ENCODE measurements at regions not wholly inside any gene's neighbourhood (a gene's known extent, or its start where the extent isn't known, plus 50 kb on each side); places are given as distances from the start of the nearest gene placed in this dataset.
A peak's percentile ranks its signal among the peaks of the same experiment; 100 is the strongest.

GRCh38 chr18:45249246-45249661, 366.0 kb upstream of the SLC14A2 start:
- TF ChIP-seq, protein P1, sequence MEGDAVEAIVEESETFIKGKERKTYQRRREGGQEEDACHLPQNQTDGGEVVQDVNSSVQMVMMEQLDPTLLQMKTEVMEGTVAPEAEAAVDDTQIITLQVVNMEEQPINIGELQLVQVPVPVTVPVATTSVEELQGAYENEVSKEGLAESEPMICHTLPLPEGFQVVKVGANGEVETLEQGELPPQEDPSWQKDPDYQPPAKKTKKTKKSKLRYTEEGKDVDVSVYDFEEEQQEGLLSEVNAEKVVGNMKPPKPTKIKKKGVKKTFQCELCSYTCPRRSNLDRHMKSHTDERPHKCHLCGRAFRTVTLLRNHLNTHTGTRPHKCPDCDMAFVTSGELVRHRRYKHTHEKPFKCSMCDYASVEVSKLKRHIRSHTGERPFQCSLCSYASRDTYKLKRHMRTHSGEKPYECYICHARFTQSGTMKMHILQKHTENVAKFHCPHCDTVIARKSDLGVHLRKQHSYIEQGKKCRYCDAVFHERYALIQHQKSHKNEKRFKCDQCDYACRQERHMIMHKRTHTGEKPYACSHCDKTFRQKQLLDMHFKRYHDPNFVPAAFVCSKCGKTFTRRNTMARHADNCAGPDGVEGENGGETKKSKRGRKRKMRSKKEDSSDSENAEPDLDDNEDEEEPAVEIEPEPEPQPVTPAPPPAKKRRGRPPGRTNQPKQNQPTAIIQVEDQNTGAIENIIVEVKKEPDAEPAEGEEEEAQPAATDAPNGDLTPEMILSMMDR (IDR thresholded peaks at IDR 0.05): no peak
- TF ChIP-seq REST (IDR thresholded peaks at IDR 0.05; ENCODE audit: low read depth, low read length) (no peak), USF1 (IDR thresholded peaks at IDR 0.05; ENCODE audit: borderline replicate concordance, low read depth) (no peak), YY1 (IDR thresholded peaks at IDR 0.05; ENCODE audit: low read depth) (no peak), RCOR1 (IDR thresholded peaks at IDR 0.05; ENCODE audit: low read length) (no peak), CHD2 (IDR thresholded peaks at IDR 0.05; ENCODE audit: low read length, partially characterized antibody) (no peak), GABPA (IDR thresholded peaks at IDR 0.05; ENCODE audit: low read depth) (no peak), POLR2AphosphoS5 (IDR thresholded peaks at IDR 0.05; ENCODE audit: low read depth, low read length) (peak; percentile 22; the same call in 1 of the 2 replicates), TAF1 (IDR thresholded peaks at IDR 0.05; ENCODE audit: borderline replicate concordance, low read depth, low read length) (no peak), MXI1 (IDR thresholded peaks at IDR 0.05; ENCODE audit: low read depth, low read length) (no peak), SMC3 (IDR thresholded peaks at IDR 0.05; ENCODE audit: low read depth, low read length) (no peak), MEF2A (IDR thresholded peaks at IDR 0.05; ENCODE audit: borderline replicate concordance, low read depth) (no peak), JUND (IDR thresholded peaks at IDR 0.05) (0 out of 2 replicates have a peak, but pooled peaks have one; percentile 16), TEAD4 (IDR thresholded peaks at IDR 0.05; ENCODE audit: borderline replicate concordance, insufficient read depth) (no peak)

Data from SK-N-SH (cell line).